ENCODE measurements at regions not wholly inside any gene's neighbourhood (a gene's known extent, or its start where the extent isn't known, plus 50 kb on each side); places are given as distances from the start of the nearest gene placed in this dataset.

GRCh38 chr13:83168590-83168989, 713.7 kb downstream of the SLITRK1 start:
- no CpG with 5 or more reads among the region's 1 CpG for WGBS, 2 experiments (ENCODE audit: extremely low coverage in 2 of 2, insufficient read length in 1 of 2)
- no peaks in the 10 kb centered on the region for H3K36me3 ChIP-seq (ENCODE audit: control insufficient read depth, insufficient read depth, low read length)
- H2BK120ac ChIP-seq (ENCODE audit: low read depth, low read length): no peak overlapping the region
- no peak overlapping the region for H4K91ac ChIP-seq (ENCODE audit: insufficient read depth, low read depth, low read length)
- no peak overlapping the region for H2BK15ac ChIP-seq (ENCODE audit: low read depth, low read length)
- POLR2A ChIA-PET (ENCODE audit: unreplicated experiment): no interaction called here
- H2AK5ac ChIP-seq (ENCODE audit: low read depth, low read length): no peak overlapping the region
- H3K9me3 ChIP-seq (ENCODE audit: control insufficient read depth, insufficient read depth, low read length): no peaks in the 10 kb centered on the region
- H3K4me2 ChIP-seq (ENCODE audit: low read depth, low read length): no peak overlapping the region
- intact Hi-C loops (cut with micrococcal nuclease) (no loop called here), dilution Hi-C loops (cut with HindIII; ENCODE audit: low sequenced_read_pairs, unreplicated experiment) (no loop called here), in situ Hi-C loops (cut with MboI; ENCODE audit: low sequenced_read_pairs) (no loop called here)
- H4K20me1 ChIP-seq (ENCODE audit: insufficient read depth, low read length): no peaks in the 10 kb centered on the region
- no peak overlapping the region for H3K9ac ChIP-seq (ENCODE audit: low read depth, low read length)
- H3K9me1 ChIP-seq (ENCODE audit: insufficient read depth, low read length): no peaks in the 10 kb centered on the region
- no peak overlapping the region for H3K4ac ChIP-seq (ENCODE audit: low read depth, low read length)
- CTCF ChIA-PET: no interaction called here
- no peak overlapping the region for H3K18ac ChIP-seq (ENCODE audit: low read depth, low read length)
- H2BK20ac ChIP-seq (ENCODE audit: low read depth, low read length): no peak overlapping the region
- ATAC-seq (ENCODE audit: low read depth): peak; percentile 27; the same call in 1 of the 2 replicates
- no peak overlapping the region for H3K23ac ChIP-seq (ENCODE audit: low read depth, low read length)
- H3K27ac ChIP-seq (ENCODE audit: insufficient read depth, low read length): no peak overlapping the region
- DNase-seq: peak; percentile 3
- H3K4me3 ChIP-seq (ENCODE audit: insufficient read depth, low read depth, low read length): no peak overlapping the region
- H4K5ac ChIP-seq (ENCODE audit: low read depth, low read length): no peak overlapping the region
- no peak for TF ChIP-seq RAD21 (IDR thresholded peaks at IDR 0.05; ENCODE audit: low read length)
- BruUV-seq (replicated peaks): no TSS peak
- no peaks in the 10 kb centered on the region for H3K4me1 ChIP-seq (ENCODE audit: control insufficient read depth, insufficient read depth, low read length)
- H2AFZ ChIP-seq (replicated peaks; ENCODE audit: low read length, poor library complexity): no peak overlapping the region
- no peak overlapping the region for H3K14ac ChIP-seq (replicated peaks; ENCODE audit: low read depth, low read length)
- H3K56ac ChIP-seq (ENCODE audit: extremely low read depth, insufficient read depth, low read length): no peak overlapping the region
- no peaks in the 10 kb centered on the region for H3K27me3 ChIP-seq (ENCODE audit: control insufficient read depth, insufficient read depth, low read length)
- no peak overlapping the region for H2AK9ac ChIP-seq (replicated peaks; ENCODE audit: low read depth, low read length, poor library complexity)
- H3K79me1 ChIP-seq (ENCODE audit: low read depth in 1 of 2, low read length in 2 of 2): no peaks in the 10 kb centered on the region
- H4K8ac ChIP-seq (ENCODE audit: low read depth in 2 of 2, low read length in 2 of 2): no peak overlapping the region
- no peak overlapping the region for H2BK5ac ChIP-seq (ENCODE audit: low read depth, low read length, poor library complexity, severe bottlenecking)

Measured in IMR-90 (cell line).